ENCODE measurements at regions not wholly inside any gene's neighbourhood (a gene's known extent, or its start where the extent isn't known, plus 50 kb on each side); places are given as distances from the start of the nearest gene placed in this dataset.

GRCh38 chr2:116717832-116718231, 1096.7 kb upstream of the DDX18 start:
- TF ChIP-seq CTCF (IDR thresholded peaks at IDR 0.05) = no peak
- TF ChIP-seq EZH2phosphoT487 (IDR thresholded peaks at IDR 0.05) = no peak
- TF ChIP-seq EZH2 (IDR thresholded peaks at IDR 0.05) = no peak

Data from neural progenitor cell (in vitro differentiated cells).